ENCODE measurements at regions not wholly inside any gene's neighbourhood (a gene's known extent, or its start where the extent isn't known, plus 50 kb on each side); places are given as distances from the start of the nearest gene placed in this dataset.

DNA sequence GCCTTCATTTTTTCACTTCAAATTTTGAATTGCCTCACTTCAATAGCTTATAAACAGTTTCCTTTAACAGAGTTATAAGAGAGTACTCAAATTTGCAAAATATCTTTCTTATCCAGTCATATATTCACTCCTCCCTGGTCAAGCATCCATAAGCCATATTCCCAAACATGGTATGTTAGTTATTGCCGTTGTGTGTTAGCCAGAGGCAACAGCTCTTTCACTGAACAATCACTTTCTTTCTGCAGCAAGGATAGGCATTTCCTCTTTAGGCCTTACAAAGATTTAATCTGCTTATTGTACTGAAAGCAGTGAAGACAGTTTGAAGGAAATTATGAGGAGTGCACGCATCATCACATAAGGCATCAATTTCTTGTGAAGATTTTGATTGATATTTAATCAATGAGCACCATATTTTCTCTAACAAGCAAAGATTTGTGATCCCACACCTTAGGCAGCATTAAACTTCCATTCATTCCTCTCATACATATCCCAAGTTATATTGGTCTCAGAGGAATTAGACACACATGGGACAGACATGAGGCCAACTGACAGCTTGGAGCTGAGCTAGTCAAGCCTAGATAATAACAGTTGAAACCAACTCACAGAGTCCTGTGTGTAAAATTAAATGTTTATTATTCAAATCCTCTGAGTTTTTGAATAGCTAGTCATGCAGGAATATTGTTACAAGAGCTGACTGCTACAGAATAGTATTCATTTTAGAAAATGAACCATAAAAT is 80.0 kb upstream of the EPHA6 start:
- TF ChIP-seq, protein P1, sequence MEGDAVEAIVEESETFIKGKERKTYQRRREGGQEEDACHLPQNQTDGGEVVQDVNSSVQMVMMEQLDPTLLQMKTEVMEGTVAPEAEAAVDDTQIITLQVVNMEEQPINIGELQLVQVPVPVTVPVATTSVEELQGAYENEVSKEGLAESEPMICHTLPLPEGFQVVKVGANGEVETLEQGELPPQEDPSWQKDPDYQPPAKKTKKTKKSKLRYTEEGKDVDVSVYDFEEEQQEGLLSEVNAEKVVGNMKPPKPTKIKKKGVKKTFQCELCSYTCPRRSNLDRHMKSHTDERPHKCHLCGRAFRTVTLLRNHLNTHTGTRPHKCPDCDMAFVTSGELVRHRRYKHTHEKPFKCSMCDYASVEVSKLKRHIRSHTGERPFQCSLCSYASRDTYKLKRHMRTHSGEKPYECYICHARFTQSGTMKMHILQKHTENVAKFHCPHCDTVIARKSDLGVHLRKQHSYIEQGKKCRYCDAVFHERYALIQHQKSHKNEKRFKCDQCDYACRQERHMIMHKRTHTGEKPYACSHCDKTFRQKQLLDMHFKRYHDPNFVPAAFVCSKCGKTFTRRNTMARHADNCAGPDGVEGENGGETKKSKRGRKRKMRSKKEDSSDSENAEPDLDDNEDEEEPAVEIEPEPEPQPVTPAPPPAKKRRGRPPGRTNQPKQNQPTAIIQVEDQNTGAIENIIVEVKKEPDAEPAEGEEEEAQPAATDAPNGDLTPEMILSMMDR (conservative IDR thresholded peaks at IDR 0.05): no peak

DNA sequence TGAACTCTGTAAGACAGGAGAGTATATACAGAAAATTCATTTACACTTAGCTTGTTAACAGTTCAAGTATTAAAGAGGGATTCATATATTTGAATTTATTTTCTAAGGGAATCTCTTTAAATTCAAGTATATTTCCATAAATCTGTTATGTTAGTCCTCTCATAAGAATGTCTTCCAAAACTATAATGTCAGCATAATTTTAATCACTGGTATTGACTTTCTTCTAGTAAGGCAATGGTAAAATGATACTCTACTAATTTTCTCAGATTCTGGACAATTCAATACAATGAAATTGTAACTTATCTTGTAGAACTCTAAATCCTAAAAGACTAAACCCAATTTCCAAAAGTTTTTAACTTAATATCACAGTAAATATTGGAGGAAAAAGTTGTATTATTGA is 66.3 kb upstream of the EPHA6 start:
- DNase-seq (ENCODE audit: extremely low spot score, unreplicated experiment): no peak
- Mint-ChIP-seq H3K9me3 (no peaks in the 10 kb centered on the region), H3K36me3 (no peaks in the 10 kb centered on the region), H3K4me3 (no peak overlapping the region), H3K27me3 (no peaks in the 10 kb centered on the region), H3K27ac (no peak overlapping the region), H3K4me1 (ENCODE audit: unreplicated experiment) (no peaks in the 10 kb centered on the region)
- TF ChIP-seq, protein P1 (conservative IDR thresholded peaks at IDR 0.05): no peak

More for the DNA sequence above, 80.0 kb upstream of the EPHA6 start:
- Mint-ChIP-seq H3K27me3 (no peaks in the 10 kb centered on the region), H3K4me1 (ENCODE audit: unreplicated experiment) (no peaks in the 10 kb centered on the region), H3K36me3 (no peaks in the 10 kb centered on the region), H3K27ac (no peak overlapping the region), H3K9me3 (no peaks in the 10 kb centered on the region), H3K4me3 (no peak overlapping the region)
- no peak for DNase-seq (ENCODE audit: extremely low spot score, unreplicated experiment)

DNA sequence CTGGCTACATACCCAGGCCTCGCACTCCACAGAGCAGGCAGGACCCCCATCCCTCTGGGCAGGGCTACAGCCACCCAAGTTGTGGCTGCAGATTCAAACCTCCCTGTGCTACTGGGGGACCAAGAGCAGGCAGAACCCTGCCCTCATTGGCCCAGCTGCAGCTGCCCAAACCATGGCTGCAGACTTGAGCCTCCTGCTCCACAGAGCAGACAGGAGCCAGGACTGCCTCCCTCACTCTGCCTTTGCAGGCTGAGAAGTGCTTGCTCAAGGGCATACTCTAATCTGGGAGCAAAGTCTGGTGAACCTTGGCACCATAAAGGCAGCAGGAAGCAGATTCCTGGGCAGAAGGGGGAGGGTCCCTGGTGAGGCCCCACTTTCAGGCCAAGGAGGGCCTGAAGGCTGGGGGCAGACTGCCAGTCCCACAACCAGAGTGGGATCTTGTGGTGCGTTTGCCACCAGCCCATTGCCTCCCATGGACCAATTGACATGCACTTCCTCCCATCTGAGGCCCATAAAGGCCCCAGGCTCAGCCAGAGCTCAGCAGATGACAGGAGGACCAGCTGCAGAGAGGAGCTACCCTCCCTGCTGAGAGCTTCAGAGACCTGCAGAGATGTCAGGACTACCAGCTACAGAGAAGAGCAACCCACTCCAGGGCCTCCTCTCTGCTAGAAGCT is 64.2 kb upstream of the EPHA6 start:
- no peak for DNase-seq (ENCODE audit: extremely low spot score, unreplicated experiment)
- no peaks in the 10 kb centered on the region for H3K36me3 Mint-ChIP-seq
- H3K27me3 Mint-ChIP-seq: no peaks in the 10 kb centered on the region
- no peaks in the 10 kb centered on the region for H3K4me1 Mint-ChIP-seq (ENCODE audit: unreplicated experiment)
- TF ChIP-seq, protein P1 (conservative IDR thresholded peaks at IDR 0.05): no peak
- H3K4me3 Mint-ChIP-seq: no peak overlapping the region
- H3K27ac Mint-ChIP-seq: no peak overlapping the region
- H3K9me3 Mint-ChIP-seq: no peaks in the 10 kb centered on the region

DNA sequence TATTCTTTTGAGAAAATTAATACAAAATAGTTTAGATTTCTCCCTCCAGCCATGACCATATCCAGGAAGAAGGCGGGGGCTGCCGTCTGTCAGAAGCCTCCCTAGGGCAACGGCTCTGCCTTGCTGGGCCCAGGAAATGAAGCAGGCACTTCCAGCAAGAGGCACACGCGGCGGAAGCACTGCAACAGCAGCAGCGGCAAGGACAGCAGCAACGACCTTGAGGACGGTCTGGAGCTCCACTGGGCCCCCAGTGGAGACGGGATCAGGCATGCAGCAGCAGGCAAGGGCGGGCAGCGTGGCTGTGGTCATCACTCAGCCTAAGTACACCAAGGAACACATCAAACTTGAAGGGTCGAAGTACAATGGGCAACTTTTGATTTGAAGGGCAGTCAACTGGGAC is 61.3 kb upstream of the EPHA6 start:
- no peaks in the 10 kb centered on the region for H3K4me1 Mint-ChIP-seq (ENCODE audit: unreplicated experiment)
- no peaks in the 10 kb centered on the region for H3K9me3 Mint-ChIP-seq
- no peak overlapping the region for H3K4me3 Mint-ChIP-seq
- H3K27ac Mint-ChIP-seq: no peak overlapping the region
- TF ChIP-seq, protein P1 (conservative IDR thresholded peaks at IDR 0.05): no peak
- H3K36me3 Mint-ChIP-seq: no peaks in the 10 kb centered on the region
- no peak for DNase-seq (ENCODE audit: extremely low spot score, unreplicated experiment)
- H3K27me3 Mint-ChIP-seq: no peaks in the 10 kb centered on the region

DNA sequence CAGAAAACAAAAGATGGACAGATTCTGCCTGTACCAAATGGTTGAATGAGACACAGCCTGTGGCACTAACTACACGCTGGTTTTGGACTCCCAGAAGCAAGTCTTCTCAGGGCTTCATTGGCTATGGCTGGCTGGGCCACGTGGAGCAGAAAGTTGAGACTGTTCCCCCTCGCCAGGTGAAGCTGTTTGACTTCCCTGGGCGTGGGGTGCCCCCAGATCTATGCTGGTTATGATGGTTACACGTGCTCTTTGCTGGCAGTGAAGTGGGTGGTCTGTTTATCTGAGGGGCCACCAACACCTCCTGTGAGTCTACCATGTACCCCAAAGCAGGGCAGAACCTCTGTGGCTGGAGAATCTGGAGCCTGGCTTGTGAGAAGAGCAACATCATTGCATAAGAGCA is 60.3 kb upstream of the EPHA6 start:
- Mint-ChIP-seq H3K9me3 (no peaks in the 10 kb centered on the region), H3K36me3 (no peaks in the 10 kb centered on the region), H3K27ac (no peak overlapping the region), H3K4me3 (no peak overlapping the region), H3K4me1 (ENCODE audit: unreplicated experiment) (no peaks in the 10 kb centered on the region), H3K27me3 (no peaks in the 10 kb centered on the region)
- TF ChIP-seq, protein P1 (conservative IDR thresholded peaks at IDR 0.05): no peak
- no peak for DNase-seq (ENCODE audit: extremely low spot score, unreplicated experiment)

Data from type B pancreatic cell (in vitro differentiated cells).